ENCODE measurements at regions not wholly inside any gene's neighbourhood (a gene's known extent, or its start where the extent isn't known, plus 50 kb on each side); places are given as distances from the start of the nearest gene placed in this dataset.

DNA sequence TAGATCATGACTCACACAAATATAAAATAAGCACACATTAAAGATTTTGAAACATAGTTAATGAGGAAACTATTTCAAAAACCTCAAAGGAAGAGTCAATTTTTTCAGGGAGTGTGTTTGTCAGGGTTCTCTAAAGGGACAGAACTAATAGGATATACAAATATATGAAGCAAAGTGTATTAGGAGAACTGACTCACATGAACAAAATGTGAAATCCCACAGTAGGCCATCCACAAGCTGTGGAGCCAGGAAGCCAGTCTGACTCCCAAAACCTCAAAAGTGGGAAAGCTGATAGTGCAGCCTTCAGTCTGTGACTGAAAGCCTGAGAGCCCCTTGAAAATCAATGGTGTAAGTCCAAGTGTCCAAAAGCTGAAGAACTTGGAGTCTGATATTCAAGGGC is 898.0 kb upstream of the EYS start:
- ATAC-seq (ENCODE audit: insufficient read depth, low read depth): no peak

DNA sequence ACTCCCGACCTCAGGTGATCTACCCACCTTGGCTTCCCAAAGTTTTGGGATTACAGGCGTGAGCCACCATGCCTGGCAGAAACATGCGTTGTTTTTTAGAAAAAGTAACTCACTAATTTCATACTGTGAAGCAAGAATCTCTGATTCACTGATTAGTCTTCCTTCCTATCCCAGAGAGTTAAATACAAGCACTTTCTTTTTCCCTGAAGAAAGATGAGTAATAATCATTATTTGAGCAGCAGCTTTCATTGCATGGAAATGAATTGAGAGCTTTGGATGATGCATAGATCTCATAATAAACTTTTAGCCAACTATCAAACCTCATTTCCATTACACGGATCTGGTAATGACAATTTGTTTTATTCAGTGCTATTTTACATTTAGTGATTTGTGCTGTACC is 892.5 kb upstream of the EYS start:
- no peaks in the 10 kb centered on the region for H3K36me3 ChIP-seq (ENCODE audit: insufficient read depth, low read length)
- H3K4me3 ChIP-seq (ENCODE audit: low read depth in 1 of 2, low read length in 2 of 2): no peak overlapping the region
- H4K20me1 ChIP-seq (ENCODE audit: insufficient read depth, low read length): no peaks in the 10 kb centered on the region
- TF ChIP-seq, protein P1, sequence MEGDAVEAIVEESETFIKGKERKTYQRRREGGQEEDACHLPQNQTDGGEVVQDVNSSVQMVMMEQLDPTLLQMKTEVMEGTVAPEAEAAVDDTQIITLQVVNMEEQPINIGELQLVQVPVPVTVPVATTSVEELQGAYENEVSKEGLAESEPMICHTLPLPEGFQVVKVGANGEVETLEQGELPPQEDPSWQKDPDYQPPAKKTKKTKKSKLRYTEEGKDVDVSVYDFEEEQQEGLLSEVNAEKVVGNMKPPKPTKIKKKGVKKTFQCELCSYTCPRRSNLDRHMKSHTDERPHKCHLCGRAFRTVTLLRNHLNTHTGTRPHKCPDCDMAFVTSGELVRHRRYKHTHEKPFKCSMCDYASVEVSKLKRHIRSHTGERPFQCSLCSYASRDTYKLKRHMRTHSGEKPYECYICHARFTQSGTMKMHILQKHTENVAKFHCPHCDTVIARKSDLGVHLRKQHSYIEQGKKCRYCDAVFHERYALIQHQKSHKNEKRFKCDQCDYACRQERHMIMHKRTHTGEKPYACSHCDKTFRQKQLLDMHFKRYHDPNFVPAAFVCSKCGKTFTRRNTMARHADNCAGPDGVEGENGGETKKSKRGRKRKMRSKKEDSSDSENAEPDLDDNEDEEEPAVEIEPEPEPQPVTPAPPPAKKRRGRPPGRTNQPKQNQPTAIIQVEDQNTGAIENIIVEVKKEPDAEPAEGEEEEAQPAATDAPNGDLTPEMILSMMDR (IDR thresholded peaks at IDR 0.05; ENCODE audit: borderline replicate concordance, extremely low read depth, low read length, poor library complexity, severe bottlenecking): no peak
- no peak for TF ChIP-seq EZH2 (IDR thresholded peaks at IDR 0.05; ENCODE audit: borderline replicate concordance, low read depth, low read length, severe bottlenecking)
- no peaks in the 10 kb centered on the region for H3K4me1 ChIP-seq (ENCODE audit: insufficient read depth, low read length)
- H2AFZ ChIP-seq (ENCODE audit: low read depth, low read length): no peak overlapping the region
- H3K27ac ChIP-seq (ENCODE audit: low read length): no peak overlapping the region
- H3K9me3 ChIP-seq (ENCODE audit: insufficient read depth, low read length, severe bottlenecking): peaks cover 5% of the 10 kb centered on the region
- H3K4me2 ChIP-seq (ENCODE audit: insufficient read depth, low read length): no peak overlapping the region
- H3K9ac ChIP-seq (ENCODE audit: low read depth, low read length): no peak overlapping the region
- ATAC-seq (ENCODE audit: insufficient read depth, low read depth): no peak
- H3K79me2 ChIP-seq (ENCODE audit: insufficient read depth, low read length): no peaks in the 10 kb centered on the region
- no peaks in the 10 kb centered on the region for H3K27me3 ChIP-seq (ENCODE audit: insufficient read depth, low read length, poor library complexity)
- no peak for DNase-seq

More for the DNA sequence above, 898.0 kb upstream of the EYS start:
- no peak overlapping the region for H2AFZ ChIP-seq (ENCODE audit: low read depth, low read length)
- H4K20me1 ChIP-seq (ENCODE audit: insufficient read depth, low read length): no peaks in the 10 kb centered on the region
- no peak for TF ChIP-seq EZH2 (IDR thresholded peaks at IDR 0.05; ENCODE audit: borderline replicate concordance, low read depth, low read length, severe bottlenecking)
- TF ChIP-seq, protein P1 (IDR thresholded peaks at IDR 0.05; ENCODE audit: borderline replicate concordance, extremely low read depth, low read length, poor library complexity, severe bottlenecking): no peak
- H3K4me3 ChIP-seq (ENCODE audit: low read depth in 1 of 2, low read length in 2 of 2): no peak overlapping the region
- no peaks in the 10 kb centered on the region for H3K79me2 ChIP-seq (ENCODE audit: insufficient read depth, low read length)
- no peaks in the 10 kb centered on the region for H3K36me3 ChIP-seq (ENCODE audit: insufficient read depth, low read length)
- no peak overlapping the region for H3K9ac ChIP-seq (ENCODE audit: low read depth, low read length)
- H3K9me3 ChIP-seq (ENCODE audit: insufficient read depth, low read length, severe bottlenecking): no peaks in the 10 kb centered on the region
- no peak overlapping the region for H3K4me2 ChIP-seq (ENCODE audit: insufficient read depth, low read length)
- H3K27ac ChIP-seq (ENCODE audit: low read length): no peak overlapping the region
- DNase-seq: no peak
- H3K27me3 ChIP-seq (ENCODE audit: insufficient read depth, low read length, poor library complexity): no peaks in the 10 kb centered on the region
- H3K4me1 ChIP-seq (ENCODE audit: insufficient read depth, low read length): no peaks in the 10 kb centered on the region

DNA sequence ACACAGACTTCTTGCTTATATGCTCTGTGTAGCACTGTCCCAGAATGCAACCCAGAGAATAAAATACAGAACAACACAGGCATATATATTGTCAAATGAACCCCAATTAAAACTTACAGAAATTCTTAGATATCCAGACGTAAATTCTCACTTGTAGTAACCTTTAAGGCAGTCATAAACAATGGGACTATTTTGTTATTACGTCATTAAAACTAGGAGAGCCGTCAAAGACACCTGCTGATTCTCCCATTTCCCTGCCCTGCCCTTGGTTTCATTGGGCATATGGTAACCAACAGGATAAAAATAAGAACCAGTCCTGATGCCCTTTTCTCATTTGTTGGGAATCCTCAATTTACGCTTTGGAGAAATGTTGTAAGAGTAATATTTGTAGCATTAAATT is 871.3 kb upstream of the EYS start:
- ATAC-seq (ENCODE audit: insufficient read depth, low read depth): no peak
- TF ChIP-seq, protein P1 (IDR thresholded peaks at IDR 0.05; ENCODE audit: borderline replicate concordance, extremely low read depth, low read length, poor library complexity, severe bottlenecking): no peak
- TF ChIP-seq EZH2 (IDR thresholded peaks at IDR 0.05; ENCODE audit: borderline replicate concordance, low read depth, low read length, severe bottlenecking): no peak
- H3K27ac ChIP-seq (ENCODE audit: low read length): no peak overlapping the region

DNA sequence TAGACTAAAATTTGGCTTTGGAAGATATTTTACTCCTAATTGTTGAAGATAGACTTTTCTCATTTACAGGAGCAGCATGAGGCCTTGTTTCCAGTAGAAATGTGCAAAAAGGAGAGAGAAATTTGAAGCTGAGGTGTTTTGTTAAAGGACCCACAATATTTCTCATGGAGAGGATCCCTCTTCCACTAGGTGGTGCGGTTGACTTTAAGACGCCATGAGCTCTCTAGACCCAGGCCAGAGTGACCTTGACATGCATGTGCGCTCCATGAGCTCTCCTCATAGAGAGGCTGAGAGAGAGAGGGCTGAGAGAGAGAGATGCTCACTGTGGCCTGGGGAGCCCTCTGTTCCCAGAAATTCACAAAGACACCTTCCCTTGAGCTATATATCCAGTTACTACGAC is 861.2 kb upstream of the EYS start:
- H3K4me2 ChIP-seq (ENCODE audit: insufficient read depth, low read length): no peak overlapping the region
- H2AFZ ChIP-seq (ENCODE audit: low read depth, low read length): no peak overlapping the region
- H3K79me2 ChIP-seq (ENCODE audit: insufficient read depth, low read length): no peaks in the 10 kb centered on the region
- no peak for TF ChIP-seq EZH2 (IDR thresholded peaks at IDR 0.05; ENCODE audit: borderline replicate concordance, low read depth, low read length, severe bottlenecking)
- TF ChIP-seq, protein P1 (IDR thresholded peaks at IDR 0.05; ENCODE audit: borderline replicate concordance, extremely low read depth, low read length, poor library complexity, severe bottlenecking): no peak
- H3K4me3 ChIP-seq (ENCODE audit: low read depth in 1 of 2, low read length in 2 of 2): no peak overlapping the region
- H3K36me3 ChIP-seq (ENCODE audit: insufficient read depth, low read length): no peaks in the 10 kb centered on the region
- H3K9ac ChIP-seq (ENCODE audit: low read depth, low read length): no peak overlapping the region
- no peak overlapping the region for H3K27ac ChIP-seq (ENCODE audit: low read length)
- ATAC-seq (ENCODE audit: insufficient read depth, low read depth): no peak
- no peaks in the 10 kb centered on the region for H3K27me3 ChIP-seq (ENCODE audit: insufficient read depth, low read length, poor library complexity)
- DNase-seq: no peak
- no peaks in the 10 kb centered on the region for H3K9me3 ChIP-seq (ENCODE audit: insufficient read depth, low read length, severe bottlenecking)
- H4K20me1 ChIP-seq (ENCODE audit: insufficient read depth, low read length): no peaks in the 10 kb centered on the region
- no peaks in the 10 kb centered on the region for H3K4me1 ChIP-seq (ENCODE audit: insufficient read depth, low read length)

More for the DNA sequence above, 871.3 kb upstream of the EYS start:
- Histone ChIP-seq H3K4me1 (ENCODE audit: insufficient read depth, low read length) (no peaks in the 10 kb centered on the region), H3K9ac (ENCODE audit: low read depth, low read length) (no peak overlapping the region), H2AFZ (ENCODE audit: low read depth, low read length) (no peak overlapping the region), H3K4me3 (ENCODE audit: low read depth in 1 of 2, low read length in 2 of 2) (no peak overlapping the region), H3K79me2 (ENCODE audit: insufficient read depth, low read length) (no peaks in the 10 kb centered on the region), H4K20me1 (ENCODE audit: insufficient read depth, low read length) (no peaks in the 10 kb centered on the region), H3K36me3 (ENCODE audit: insufficient read depth, low read length) (no peaks in the 10 kb centered on the region), H3K4me2 (ENCODE audit: insufficient read depth, low read length) (no peak overlapping the region), H3K27me3 (ENCODE audit: insufficient read depth, low read length, poor library complexity) (no peaks in the 10 kb centered on the region), H3K9me3 (ENCODE audit: insufficient read depth, low read length, severe bottlenecking) (no peaks in the 10 kb centered on the region)
- DNase-seq: no peak
